K562 (cell line): ENCODE measurements at regions not wholly inside any gene's neighbourhood (a gene's known extent, or its start where the extent isn't known, plus 50 kb on each side); places are given as distances from the start of the nearest gene placed in this dataset.
"Not testable (repeated sequence)": the region's sequence is repeated elsewhere in the genome, so short reads cannot be mapped to it uniquely, and the experiment has no call there.

Experiments used
- ATAC-seq: fragments of 200-7000 bp; cut with Tn5 transposase; 3 replicates; pipeline ENCODE4 v1.9.1; 2020; ENCODE audit warnings: moderate library complexity
- BruUV-seq: library from RNA; stranded (reverse); fragments of 400-500 nt; replicated peaks from 2 replicates; lab custom pipeline; 2021; lab: Mats Ljungman, UMichigan
- CTCF ChIA-PET: fragments of 300-600 bp; formaldehyde crosslinking; extraction: SDS; loops from one replicate; lab custom pipeline; 2021; ENCODE audit warnings: low intra/inter-chr PET ratio; lab: Yijun Ruan, JAX
- POLR2A ChIA-PET: fragments of 300-600, 350-650 bp; sonication (Branson Sonifier 250); formaldehyde crosslinking; extraction: SDS; loops from one replicate; lab custom pipeline; 2021; ENCODE audit warnings: antibody characterized with exemption, inconsistent platforms; lab: Yijun Ruan, JAX
- DNase-seq, 4 experiments: peaks; one replicate each; pipeline versions ENCODE4 v3.0.0 to v3.0.0-alpha.2; 2011 to 2018; ENCODE audit warnings: low spot score in 3 of 4, mixed read lengths in 3 of 4; ENCODE audit errors: extremely low read depth in 1 of 4
- FAIRE-seq: peaks from 2 replicates; lab custom pipeline; 2011; peaks lifted over from hg19 to GRCh38; lab: Jason Lieb, UNC
- H2AFZ ChIP-seq: 2 replicates; pipeline ENCODE4 v1.6.0; 2011; ENCODE audit warnings: low read depth, low read length, control low read depth, inconsistent platforms
- H3K27ac ChIP-seq: fragments of 200-600 bp; 3 replicates; pipeline ENCODE4 v1.8.0; 2011; ENCODE audit warnings: low read depth, mild to moderate bottlenecking, control low read depth, inconsistent platforms, low read length, moderate library complexity, mixed read lengths; ENCODE audit errors: extremely low read depth
- H3K27me3 ChIP-seq, 2 experiments: fragments of 300-600 bp in 1 of 2; 2 replicates in 1 of 2; 3 replicates in 1 of 2; pipeline versions ENCODE4 v1.6.0 to v1.8.0; 2011; ENCODE audit warnings: inconsistent platforms in 2 of 2, low read length in 2 of 2, mild to moderate bottlenecking in 1 of 2, mixed read lengths in 1 of 2, moderate library complexity in 1 of 2; ENCODE audit not compliant: control insufficient read depth in 2 of 2, insufficient read depth in 2 of 2
- H3K36me3 ChIP-seq: fragments of 300-600 bp; 3 replicates; pipeline ENCODE4 v1.8.0; 2011; ENCODE audit warnings: mild to moderate bottlenecking, low read length, inconsistent platforms; ENCODE audit not compliant: control insufficient read depth, insufficient read depth
- H3K4me1 ChIP-seq, 2 experiments: fragments of 200-600 bp in 1 of 2; replicated peaks in 1 of 2; 2 replicates in 1 of 2; 3 replicates in 1 of 2; pipeline versions ENCODE4 v1.5.1 to v1.8.0; 2011; ENCODE audit warnings: inconsistent platforms in 2 of 2, low read length in 2 of 2, mild to moderate bottlenecking in 1 of 2, mixed read lengths in 1 of 2, moderate library complexity in 1 of 2; ENCODE audit not compliant: control insufficient read depth in 2 of 2, insufficient read depth in 2 of 2
- H3K4me2 ChIP-seq: 2 replicates; pipeline ENCODE4 v1.6.1; 2011; ENCODE audit warnings: low read length, control low read depth, inconsistent platforms, mixed read lengths; ENCODE audit not compliant: insufficient read depth
- H3K4me3 ChIP-seq: fragments of 200-600 bp; sonication (generic), shearing (Covaris generic); 2 replicates; pipeline ENCODE4 v1.5.1; 2016; ENCODE audit warnings: control low read depth, inconsistent platforms
- H3K79me2 ChIP-seq: fragments of 200-600 bp; 3 replicates; pipeline ENCODE4 v1.8.0; 2011; ENCODE audit warnings: low read length, inconsistent platforms; ENCODE audit not compliant: control insufficient read depth, insufficient read depth
- H3K9ac ChIP-seq, 2 experiments: 2 replicates each; pipeline versions ENCODE4 v1.6.0 to v1.6.1; 2011; ENCODE audit warnings: low read depth in 2 of 2, low read length in 2 of 2, control low read depth in 1 of 2, inconsistent platforms in 1 of 2, mild to moderate bottlenecking in 1 of 2, mixed read lengths in 1 of 2; ENCODE audit not compliant: insufficient read depth in 1 of 2
- H3K9me1 ChIP-seq: one replicate; pipeline ENCODE4 v1.6.0; 2011; ENCODE audit warnings: inconsistent platforms, mild to moderate bottlenecking, low read length, moderate library complexity; ENCODE audit not compliant: control insufficient read depth, insufficient read depth
- H3K9me3 ChIP-seq: replicated peaks from 2 replicates; pipeline ENCODE4 v1.5.1; 2011; ENCODE audit warnings: low read depth, low read length, inconsistent platforms; ENCODE audit not compliant: control insufficient read depth, insufficient read depth
- H4K20me1 ChIP-seq: replicated peaks from 2 replicates; pipeline ENCODE4 v1.6.1; 2011; ENCODE audit warnings: low read length, inconsistent platforms, mixed read lengths; ENCODE audit not compliant: control insufficient read depth, insufficient read depth
- BCOR ChIP-seq: fragments of 450-650 bp; IDR thresholded peaks from 2 replicates; pipeline ENCODE4 v1.6.1; 2016
- CBFA2T2 ChIP-seq: fragments of 450-650 bp; conservative IDR thresholded peaks from 2 replicates; pipeline ENCODE4 v1.6.1; 2017; ENCODE audit warnings: mild to moderate bottlenecking
- E2F5 ChIP-seq: sonication (generic); formaldehyde crosslinking; IDR thresholded peaks from 2 replicates; pipeline ENCODE4 v1.8.0; 2022; ENCODE audit warnings: mild to moderate bottlenecking, missing genetic modification reagents
- EP400 ChIP-seq: fragments of 450-650 bp; IDR thresholded peaks from 2 replicates; pipeline ENCODE4 v1.6.1; 2017; ENCODE audit warnings: antibody characterized with exemption, mild to moderate bottlenecking, moderate library complexity
- HDAC1 ChIP-seq, 2 experiments: fragments of 450-650 bp; IDR thresholded peaks; 2 replicates each; pipeline ENCODE4 v1.6.1; 2016 to 2017; ENCODE audit warnings: inconsistent platforms in 1 of 2, mild to moderate bottlenecking in 1 of 2, moderate library complexity in 1 of 2
- ILK ChIP-seq: fragments of 450-650 bp; IDR thresholded peaks from 2 replicates; pipeline ENCODE4 v1.6.1; 2016; ENCODE audit warnings: missing genetic modification characterization, low read depth, mild to moderate bottlenecking, missing compliant biosample characterization, moderate library complexity, borderline replicate concordance
- KDM1A ChIP-seq, 2 experiments: fragments of 450-650 bp; IDR thresholded peaks; 2 replicates each; pipeline ENCODE4 v1.6.1; 2016; ENCODE audit warnings: mild to moderate bottlenecking in 2 of 2
- NCOA2 ChIP-seq, 2 experiments: fragments of 450-650 bp; IDR thresholded peaks; 2 replicates each; pipeline ENCODE4 v1.6.1; 2018; ENCODE audit warnings: mild to moderate bottlenecking in 2 of 2, moderate library complexity in 1 of 2; ENCODE audit not compliant: partially characterized antibody in 2 of 2
- PHF20 ChIP-seq: fragments of 450-650 bp; IDR thresholded peaks from 2 replicates; pipeline ENCODE4 v1.6.1; 2018; ENCODE audit not compliant: partially characterized antibody
- RAD21 ChIP-seq, 2 experiments: fragments of 250-450 bp in 1 of 2; fragments of 450-650 bp in 1 of 2; sonication (Bioruptor Pico) in 1 of 2; formaldehyde crosslinking in 1 of 2; IDR thresholded peaks in 1 of 2; conservative IDR thresholded peaks in 1 of 2; 2 replicates each; pipeline versions ENCODE4 v1.4.0 to v1.8.0; 2020 to 2022; ENCODE audit warnings: mild to moderate bottlenecking in 2 of 2, moderate library complexity in 1 of 2
- RBM25 ChIP-seq: fragments of 200-400 bp; formaldehyde crosslinking; IDR thresholded peaks from 2 replicates; pipeline ENCODE4 v1.6.1; 2018; ENCODE audit warnings: low read length, low read depth, moderate library complexity; ENCODE audit not compliant: severe bottlenecking
- SMARCC2 ChIP-seq: fragments of 450-650 bp; IDR thresholded peaks from 2 replicates; pipeline ENCODE4 v1.6.1; 2017; ENCODE audit warnings: antibody characterized with exemption, moderate library complexity, mild to moderate bottlenecking, low read depth
- ZNF146 ChIP-seq: IDR thresholded peaks from one replicate; pipeline ENCODE4 v1.6.1; 2018; ENCODE audit warnings: missing compliant biosample characterization; ENCODE audit not compliant: unreplicated experiment
- WGBS: fragments of 100-300 bp; shearing (Covaris generic); methylation state at CpG from one replicate; pipeline ENCODE4 v1.1.6; 2016; ENCODE audit warnings: low coverage, mixed read lengths; ENCODE audit not compliant: insufficient coverage; ENCODE audit errors: missing lambda C conversion rate; 5-methylcytosine and 5-hydroxymethylcytosine counted together
- in situ Hi-C: fragments of 300-500 bp; cut with MboI; formaldehyde crosslinking; loops from 4 replicates; pipeline ENCODE4 v1.15.0; 2018; ENCODE audit warnings: inconsistent platforms, mixed read lengths
- intact Hi-C: fragments of 100-400 bp; cut with micrococcal nuclease; formaldehyde crosslinking; loops from 2 replicates; pipeline ENCODE4 v1.14.2; 2022

- TF ChIP-seq KDM1A (IDR thresholded peaks at IDR 0.05) (0 out of 4 replicates have a peak, but pooled peaks of 1 of the 2 experiments have one; percentile 23), ZNF146 (CRISPR knock-in tag) (peak; percentile 92), BCOR (peak; percentile 57; the same call in 1 of the 2 replicates), RBM25 (peak; percentile 38)
- ATAC-seq, BruUV-seq, FAIRE-seq, H2AFZ ChIP-seq, H4K20me1 ChIP-seq, POLR2A ChIA-PET, H3K79me2 ChIP-seq, H3K9me1 ChIP-seq, H3K4me2 ChIP-seq, H3K9me3 ChIP-seq, H3K36me3 ChIP-seq, DNase-seq, H3K27me3 ChIP-seq, CTCF ChIA-PET, H3K27ac ChIP-seq, H3K9ac ChIP-seq, in situ Hi-C loops, H3K4me3 ChIP-seq: not testable (repeated sequence)
- H3K4me1 ChIP-seq: peaks cover 26 to 32% of the 10 kb centered on the region in 2 experiments
- 86% methylated on average over 3 of the region's 3 CpGs for WGBS
- intact Hi-C loops: loop anchor here (10.0 kb wide), 1 partner anchor 102 kb away; no protein-coding TSS in a partner anchor
Measured at GRCh38 chr1:14432728-14433127, 165.8 kb upstream of the KAZN start.

DNA sequence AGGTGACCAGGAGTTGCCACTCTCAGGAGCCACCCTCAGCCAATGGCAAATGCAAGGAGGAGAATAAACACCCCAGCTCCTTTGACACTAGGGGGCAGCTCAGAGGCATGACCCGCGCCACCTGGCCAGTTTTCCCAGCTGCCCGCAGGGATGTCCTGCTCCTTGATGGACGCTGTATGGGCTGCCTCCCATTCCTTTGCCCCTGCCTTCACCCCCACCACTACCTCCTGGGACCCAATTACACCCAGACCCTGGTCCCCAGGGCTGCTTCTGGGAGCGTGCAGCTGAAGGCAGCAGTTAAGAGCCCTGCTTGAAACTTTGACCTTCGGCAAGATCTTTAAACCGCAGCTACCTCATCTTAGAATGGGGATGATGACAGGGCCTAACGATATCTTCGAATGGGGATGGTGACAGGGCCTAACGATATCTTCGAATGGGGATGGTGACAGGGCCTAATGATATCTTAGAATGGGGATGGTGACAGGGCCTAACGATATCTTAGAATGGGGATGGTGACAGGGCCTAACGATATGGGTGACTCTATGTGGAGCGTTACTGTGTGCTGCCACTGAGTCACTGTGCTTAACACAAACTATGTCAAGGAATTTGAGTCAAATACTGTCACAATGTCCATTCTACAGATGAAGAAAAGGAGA lies 163.0 kb upstream of the KAZN start:
- H3K4me1 ChIP-seq: peaks cover 32 to 50% of the 10 kb centered on the region in 2 experiments
- H3K27ac ChIP-seq: peak overlapping the region; percentile 83
- H3K4me2 ChIP-seq: peak overlapping the region; percentile 33
- no peaks in the 10 kb centered on the region for H4K20me1 ChIP-seq
- peak overlapping the region; percentile 74 for H2AFZ ChIP-seq
- no peaks in the 10 kb centered on the region for H3K79me2 ChIP-seq
- intact Hi-C loops (loop anchor here (2.0 to 10.0 kb wide), 5 partner anchors 13 to 611 kb away; no protein-coding TSS in a partner anchor), in situ Hi-C loops (no loop called here)
- ChIA-PET POLR2A (interaction anchor here (0.6 to 1.6 kb wide), 9 partner anchors 7 to 398 kb away, joined by 3 to 8 read pairs (median 4); no protein-coding TSS in a partner anchor), CTCF (interaction anchor here (0.7 kb wide), 1 partner anchor 592 kb away, joined by 3 read pairs; no protein-coding TSS in a partner anchor)
- 0 out of 2 replicates have a peak, but pooled peaks cover 4% of the 10 kb centered on the region for H3K9me3 ChIP-seq
- ATAC-seq (peak; percentile 81), FAIRE-seq (peak; percentile 97), DNase-seq (peak; percentile 84 to 90 (median 87))
- no TSS peak for BruUV-seq
- peak overlapping the region; percentile 12 to 39; a peak in 2 of 4 replicates for H3K9ac ChIP-seq
- 3% methylated on average over 14 of the region's 14 CpGs for WGBS
- H3K27me3 ChIP-seq: no peaks in the 10 kb centered on the region
- no peaks in the 10 kb centered on the region for H3K9me1 ChIP-seq
- no peaks in the 10 kb centered on the region for H3K36me3 ChIP-seq
- no peak overlapping the region for H3K4me3 ChIP-seq
- no peak for TF ChIP-seq E2F5 (CRISPR knock-in tag)
- no peak for TF ChIP-seq SMARCC2
- TF ChIP-seq HDAC1 (IDR thresholded peaks at IDR 0.05): peak in 1 of 2 experiments; percentile 75; a peak in 2 of 4 replicates
- no peak for TF ChIP-seq ILK (tag)
- TF ChIP-seq EP400: peak; percentile 17; the same call in 1 of the 2 replicates
- TF ChIP-seq PHF20: no peak
- TF ChIP-seq RAD21 (CRISPR knock-in tag; conservative IDR thresholded peaks at IDR 0.05 in 1 of 2, IDR thresholded peaks at IDR 0.05 in 1 of 2): peak; percentile 70 to 83
- TF ChIP-seq CBFA2T2: peak; percentile 93
- TF ChIP-seq NCOA2 (IDR thresholded peaks at IDR 0.05; ENCODE audit: partially characterized antibody in 2 of 2): peak in 1 of 2 experiments; percentile 71
